ENCODE measurements at regions not wholly inside any gene's neighbourhood (a gene's known extent, or its start where the extent isn't known, plus 50 kb on each side); places are given as distances from the start of the nearest gene placed in this dataset.
A peak's percentile ranks its signal among the peaks of the same experiment; 100 is the strongest.

DNA sequence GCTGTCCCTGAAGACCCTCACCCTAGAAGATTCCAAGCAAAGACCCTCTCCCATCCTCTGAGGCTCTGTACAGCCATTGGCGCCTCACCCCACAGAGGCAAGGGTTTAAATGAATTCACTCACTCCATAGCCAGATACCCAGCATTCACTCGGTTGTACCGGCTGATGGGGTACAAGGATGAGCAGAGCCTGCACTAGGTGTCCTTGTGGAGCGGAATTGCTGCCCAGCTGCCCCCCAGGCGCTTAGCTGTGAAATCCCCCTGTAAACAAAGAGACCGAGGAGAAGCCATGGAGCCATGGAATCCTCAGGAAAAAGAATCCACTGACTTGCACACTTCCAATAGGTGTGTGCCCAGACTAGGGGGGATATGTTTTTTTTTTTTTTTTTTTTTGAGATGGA, 117.3 kb downstream of the SHANK2 start:
- Mint-ChIP-seq H3K4me3 (ENCODE audit: low read depth) (no peak overlapping the region), H3K9me3 (ENCODE audit: low read depth) (no peaks in the 10 kb centered on the region), H3K4me1 (ENCODE audit: low read depth) (peaks cover 1% of the 10 kb centered on the region), H3K27me3 (no peaks in the 10 kb centered on the region), H3K36me3 (ENCODE audit: insufficient read depth) (peaks cover 19% of the 10 kb centered on the region), H3K27ac (no peak overlapping the region)
- TF ChIP-seq, protein P1, sequence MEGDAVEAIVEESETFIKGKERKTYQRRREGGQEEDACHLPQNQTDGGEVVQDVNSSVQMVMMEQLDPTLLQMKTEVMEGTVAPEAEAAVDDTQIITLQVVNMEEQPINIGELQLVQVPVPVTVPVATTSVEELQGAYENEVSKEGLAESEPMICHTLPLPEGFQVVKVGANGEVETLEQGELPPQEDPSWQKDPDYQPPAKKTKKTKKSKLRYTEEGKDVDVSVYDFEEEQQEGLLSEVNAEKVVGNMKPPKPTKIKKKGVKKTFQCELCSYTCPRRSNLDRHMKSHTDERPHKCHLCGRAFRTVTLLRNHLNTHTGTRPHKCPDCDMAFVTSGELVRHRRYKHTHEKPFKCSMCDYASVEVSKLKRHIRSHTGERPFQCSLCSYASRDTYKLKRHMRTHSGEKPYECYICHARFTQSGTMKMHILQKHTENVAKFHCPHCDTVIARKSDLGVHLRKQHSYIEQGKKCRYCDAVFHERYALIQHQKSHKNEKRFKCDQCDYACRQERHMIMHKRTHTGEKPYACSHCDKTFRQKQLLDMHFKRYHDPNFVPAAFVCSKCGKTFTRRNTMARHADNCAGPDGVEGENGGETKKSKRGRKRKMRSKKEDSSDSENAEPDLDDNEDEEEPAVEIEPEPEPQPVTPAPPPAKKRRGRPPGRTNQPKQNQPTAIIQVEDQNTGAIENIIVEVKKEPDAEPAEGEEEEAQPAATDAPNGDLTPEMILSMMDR (IDR thresholded peaks at IDR 0.05; ENCODE audit: unreplicated experiment): no peak
- DNase-seq (ENCODE audit: low spot score, unreplicated experiment): no peak

DNA sequence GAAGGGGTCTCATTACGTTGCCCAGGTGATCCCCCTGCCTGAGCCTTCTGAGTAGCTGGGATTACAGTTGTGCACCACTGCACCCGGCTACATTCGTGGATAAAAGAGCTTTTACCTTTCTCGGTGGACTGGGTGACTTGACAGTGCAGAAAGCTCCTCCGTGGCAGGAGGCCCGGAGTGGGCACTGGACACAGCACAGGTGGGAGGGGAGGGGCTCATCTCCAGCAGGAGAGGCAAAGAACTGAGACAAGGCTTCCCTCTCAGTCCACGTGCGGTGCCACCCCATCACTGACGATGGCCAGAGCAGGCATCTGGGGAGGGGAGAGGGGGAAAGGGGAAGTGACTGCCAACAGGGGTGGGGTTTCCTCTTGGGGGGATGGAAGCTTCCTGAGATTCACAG, 118.4 kb downstream of the SHANK2 start:
- no peak overlapping the region for H3K4me3 Mint-ChIP-seq (ENCODE audit: low read depth)
- no peak for DNase-seq (ENCODE audit: low spot score, unreplicated experiment)
- TF ChIP-seq, protein P1 (IDR thresholded peaks at IDR 0.05; ENCODE audit: unreplicated experiment): no peak
- peaks cover 21% of the 10 kb centered on the region for H3K36me3 Mint-ChIP-seq (ENCODE audit: insufficient read depth)
- H3K9me3 Mint-ChIP-seq (ENCODE audit: low read depth): no peaks in the 10 kb centered on the region
- H3K27ac Mint-ChIP-seq: no peak overlapping the region
- no peaks in the 10 kb centered on the region for H3K27me3 Mint-ChIP-seq
- no peaks in the 10 kb centered on the region for H3K4me1 Mint-ChIP-seq (ENCODE audit: low read depth)

DNA sequence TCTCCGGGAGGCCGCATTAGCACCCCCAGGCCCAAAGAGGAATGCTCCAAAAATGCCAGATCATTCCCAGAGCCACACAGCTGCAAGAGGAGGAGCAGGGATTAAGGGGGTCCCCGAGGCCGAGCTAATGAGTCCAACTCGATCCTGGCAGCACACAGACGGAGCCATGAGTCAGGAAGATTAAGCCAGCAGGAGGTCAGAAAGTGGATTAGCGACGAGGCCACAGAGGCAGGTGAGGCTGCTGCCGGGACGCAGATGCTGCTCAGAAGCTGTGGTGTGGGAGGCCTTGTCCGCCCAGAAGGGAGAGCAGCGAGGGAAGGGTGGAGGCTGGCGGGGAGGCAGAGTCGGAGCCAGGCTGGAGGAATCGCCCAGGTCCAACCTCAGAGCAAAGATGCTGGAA, 120.5 kb downstream of the SHANK2 start:
- Mint-ChIP-seq H3K4me3 (ENCODE audit: low read depth) (no peak overlapping the region), H3K27me3 (no peaks in the 10 kb centered on the region), H3K27ac (peak overlapping the region; percentile 77), H3K4me1 (ENCODE audit: low read depth) (no peaks in the 10 kb centered on the region), H3K9me3 (ENCODE audit: low read depth) (no peaks in the 10 kb centered on the region), H3K36me3 (ENCODE audit: insufficient read depth) (peaks cover 30% of the 10 kb centered on the region)
- DNase-seq (ENCODE audit: low spot score, unreplicated experiment): no peak
- TF ChIP-seq, protein P1 (IDR thresholded peaks at IDR 0.05; ENCODE audit: unreplicated experiment): no peak

DNA sequence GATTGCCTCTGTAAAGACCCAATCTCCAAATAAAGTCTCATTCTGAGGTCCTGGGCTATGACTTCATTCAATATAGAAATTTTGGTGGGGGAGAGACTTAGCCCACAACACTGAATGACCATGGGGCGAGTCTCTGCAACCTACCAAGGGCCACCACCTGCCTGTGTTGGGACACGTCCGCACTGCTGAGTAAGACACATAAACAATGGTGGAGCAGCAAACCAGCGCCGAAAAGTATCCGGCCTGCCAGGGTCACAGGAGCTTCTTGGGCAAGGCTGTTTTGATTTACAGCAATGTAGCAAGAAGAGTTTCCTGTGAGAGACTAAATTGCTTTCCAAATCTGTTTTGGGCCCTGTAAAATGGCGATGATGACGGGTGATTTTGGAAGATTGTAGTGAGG, 122.3 kb downstream of the SHANK2 start:
- TF ChIP-seq, protein P1 (IDR thresholded peaks at IDR 0.05; ENCODE audit: unreplicated experiment): no peak
- Mint-ChIP-seq H3K4me3 (ENCODE audit: low read depth) (no peak overlapping the region), H3K27ac (no peak overlapping the region), H3K9me3 (ENCODE audit: low read depth) (no peaks in the 10 kb centered on the region), H3K36me3 (ENCODE audit: insufficient read depth) (peaks cover 25% of the 10 kb centered on the region), H3K4me1 (ENCODE audit: low read depth) (no peaks in the 10 kb centered on the region), H3K27me3 (no peaks in the 10 kb centered on the region)
- DNase-seq (ENCODE audit: low spot score, unreplicated experiment): no peak

DNA sequence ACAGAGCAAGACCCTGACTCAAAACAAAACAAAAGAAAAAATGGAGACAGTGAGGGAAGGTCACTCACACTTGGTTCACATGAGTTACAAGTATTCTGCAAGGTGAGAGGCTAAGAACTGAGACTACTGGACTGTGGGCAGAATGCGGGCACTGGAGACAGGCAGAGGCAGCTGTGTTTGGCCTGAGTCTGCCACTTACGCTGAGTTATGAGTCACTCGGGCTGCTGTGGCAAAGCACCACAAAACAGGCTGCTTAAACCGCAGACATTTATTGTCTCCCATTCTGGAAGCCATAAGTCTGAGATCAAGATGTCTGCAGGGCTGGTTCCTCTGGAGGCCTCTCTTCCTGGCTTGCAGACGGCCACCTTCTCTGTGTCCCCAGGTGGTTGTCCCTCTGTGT, 122.8 kb downstream of the SHANK2 start:
- Mint-ChIP-seq H3K27me3 (no peaks in the 10 kb centered on the region), H3K27ac (no peak overlapping the region), H3K9me3 (ENCODE audit: low read depth) (no peaks in the 10 kb centered on the region), H3K4me3 (ENCODE audit: low read depth) (no peak overlapping the region), H3K4me1 (ENCODE audit: low read depth) (no peaks in the 10 kb centered on the region), H3K36me3 (ENCODE audit: insufficient read depth) (peaks cover 24% of the 10 kb centered on the region)
- DNase-seq (ENCODE audit: low spot score, unreplicated experiment): no peak
- TF ChIP-seq, protein P1 (IDR thresholded peaks at IDR 0.05; ENCODE audit: unreplicated experiment): no peak
